NCI-H446 treated with DMSO at 0.1 percent for 48 hours (cell line): ENCODE measurements at regions not wholly inside any gene's neighbourhood (a gene's known extent, or its start where the extent isn't known, plus 50 kb on each side); places are given as distances from the start of the nearest gene placed in this dataset.
A peak's percentile ranks its signal among the peaks of the same experiment; 100 is the strongest.

ENCODE experiments used
- DNase-seq: peaks from one replicate; lab custom pipeline; 2025; lab: John Stamatoyannopoulos, UW

GRCh38 chr18:45378308-45378707 lies 237.0 kb upstream of the SLC14A2 start:
- DNase-seq = no peak

- no peak for DNase-seq
Observed at GRCh38 chr18:45378933-45379332, 236.3 kb upstream of the SLC14A2 start.

- no peak for DNase-seq
Observed at GRCh38 chr18:45379903-45380302, 235.4 kb upstream of the SLC14A2 start.

- DNase-seq = no peak
Observed at GRCh38 chr18:45381282-45381681, 234.0 kb upstream of the SLC14A2 start.

GRCh38 chr18:45383228-45383627 lies 232.0 kb upstream of the SLC14A2 start:
- no peak for DNase-seq

- no peak for DNase-seq
Observed at GRCh38 chr18:45384137-45384961, 230.9 kb upstream of the SLC14A2 start.

GRCh38 chr18:45384962-45385315 lies 230.3 kb upstream of the SLC14A2 start:
- DNase-seq = no peak

GRCh38 chr18:45386041-45386655 lies 229.1 kb upstream of the SLC14A2 start:
- no peak for DNase-seq

GRCh38 chr18:45387229-45387628 lies 228.0 kb upstream of the SLC14A2 start:
- no peak for DNase-seq

- no peak for DNase-seq
Observed at GRCh38 chr18:45398448-45398847, 216.8 kb upstream of the SLC14A2 start.

GRCh38 chr18:45399146-45399545 lies 216.1 kb upstream of the SLC14A2 start:
- DNase-seq = no peak

GRCh38 chr18:45399643-45400042 lies 215.6 kb upstream of the SLC14A2 start:
- no peak for DNase-seq

GRCh38 chr18:45402485-45403056 lies 212.7 kb upstream of the SLC14A2 start:
- DNase-seq = no peak

GRCh38 chr18:45403341-45404049 lies 211.8 kb upstream of the SLC14A2 start:
- DNase-seq = no peak

GRCh38 chr18:45408218-45408617 lies 207.1 kb upstream of the SLC14A2 start:
- no peak for DNase-seq

GRCh38 chr18:45409971-45410370 lies 205.3 kb upstream of the SLC14A2 start:
- no peak for DNase-seq

GRCh38 chr18:45412577-45412976 lies 202.7 kb upstream of the SLC14A2 start:
- DNase-seq = no peak

GRCh38 chr18:45413180-45413836 lies 202.0 kb upstream of the SLC14A2 start:
- DNase-seq = no peak

GRCh38 chr18:45415614-45416013 lies 199.7 kb upstream of the SLC14A2 start:
- no peak for DNase-seq

- DNase-seq = peak; percentile 11
Observed at GRCh38 chr18:45416168-45416567, 199.1 kb upstream of the SLC14A2 start.

GRCh38 chr18:45417392-45417791 lies 197.9 kb upstream of the SLC14A2 start:
- DNase-seq = no peak

- peak; percentile 11 for DNase-seq
Observed at GRCh38 chr18:45423659-45424058, 191.6 kb upstream of the SLC14A2 start.
